Suppressor macrophage treated with lipopolysaccharide for 1 hour (primary cell): ENCODE measurements at regions not wholly inside any gene's neighbourhood (a gene's known extent, or its start where the extent isn't known, plus 50 kb on each side); places are given as distances from the start of the nearest gene placed in this dataset.
"Not testable (repeated sequence)": the region's sequence is repeated elsewhere in the genome, so short reads cannot be mapped to it uniquely, and the experiment has no call there.

Source experiments
- DNase-seq, 3 donors: peaks; one replicate each; pipeline ENCODE4 v3.0.0-alpha.2; 2020 to 2022

DNA sequence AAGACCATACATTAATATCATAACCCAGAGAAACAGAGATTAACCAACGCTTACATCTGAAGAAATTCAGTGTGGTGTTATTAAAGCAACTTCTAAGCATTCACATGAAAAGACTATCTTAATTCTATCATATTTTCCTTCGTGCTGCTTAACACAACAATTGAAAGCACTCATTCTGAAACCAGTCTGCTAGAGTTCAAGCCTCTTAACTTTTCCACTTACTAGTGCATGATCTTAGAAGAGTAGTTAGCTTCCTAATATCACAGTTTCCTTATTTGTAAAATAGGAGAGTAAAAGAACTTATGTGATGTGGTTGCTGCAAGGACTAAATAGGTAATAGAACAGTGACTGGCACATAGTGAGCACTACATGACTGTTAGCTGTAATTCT lies 379.3 kb downstream of the TRIM36 start:
- no peak for DNase-seq

DNA sequence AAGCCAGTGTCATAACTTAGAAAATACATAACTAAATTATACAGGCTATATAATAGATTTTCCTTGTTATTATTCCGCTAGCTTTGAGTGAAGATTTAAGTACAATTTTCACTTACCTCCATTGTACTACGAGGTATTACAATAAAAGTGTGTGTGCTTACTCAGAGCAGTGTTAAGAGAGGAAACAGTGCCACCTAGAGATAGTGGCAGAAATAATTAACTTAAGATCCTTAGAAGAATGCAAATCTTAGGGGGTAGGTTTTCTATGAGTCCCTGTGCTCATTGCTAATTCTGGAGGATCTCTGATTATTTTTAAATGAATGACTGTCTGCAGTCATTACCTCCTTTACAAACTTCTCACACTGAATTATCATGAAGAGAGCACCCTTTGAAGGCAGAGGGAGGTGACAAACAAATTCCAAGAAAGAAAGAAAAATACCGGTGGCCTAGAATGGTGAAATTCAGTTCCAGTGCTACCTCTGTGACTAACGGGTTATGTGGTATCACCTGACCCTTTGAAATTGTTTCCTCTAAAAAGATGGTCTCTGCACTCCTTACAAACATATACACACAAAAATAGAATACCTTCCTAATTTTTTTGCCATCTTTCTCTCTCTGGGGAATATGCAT lies 379.8 kb downstream of the TRIM36 start:
- DNase-seq = peak in 2 of 3 donors; percentile 6 to 19

DNA sequence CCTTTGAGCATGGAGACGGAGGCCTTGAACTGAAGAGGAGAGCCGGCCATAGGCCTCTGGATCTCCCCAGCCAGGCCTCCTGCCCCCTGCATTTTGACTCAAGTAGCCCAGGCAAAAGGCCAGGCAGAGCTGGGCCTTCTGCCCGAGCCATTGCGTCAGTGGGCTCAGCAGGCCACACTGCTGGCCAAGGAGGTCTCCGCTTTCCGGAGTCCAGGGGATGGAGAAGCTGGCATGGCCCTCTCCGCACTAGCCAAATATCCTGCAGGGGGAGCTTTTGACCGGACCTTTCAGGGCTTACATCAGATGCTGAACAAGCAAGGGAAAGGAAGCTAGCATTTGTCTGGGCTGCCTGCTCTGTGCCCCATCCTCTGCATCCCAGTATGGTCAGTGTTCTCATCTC lies 386.8 kb downstream of the TRIM36 start:
- DNase-seq = no peak

DNA sequence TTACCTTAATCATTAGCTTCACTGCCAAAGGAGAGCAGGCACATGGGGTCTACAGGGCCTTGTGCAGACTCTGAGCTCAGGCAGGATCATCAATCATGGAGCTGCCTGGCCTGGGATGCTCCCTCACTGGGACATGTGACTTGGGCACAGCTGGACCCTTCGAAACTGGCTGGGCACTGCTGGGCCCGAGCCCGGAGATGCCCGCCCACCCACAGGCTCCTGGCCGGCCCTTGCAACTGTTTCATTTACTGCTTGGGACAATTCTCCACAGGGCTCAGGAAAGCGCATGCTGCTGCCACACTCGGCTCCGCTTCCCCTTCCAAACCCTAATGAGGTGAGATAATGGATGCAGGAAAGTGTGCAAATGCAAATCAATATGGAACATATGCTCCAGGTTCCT lies 387.5 kb downstream of the TRIM36 start:
- DNase-seq = no peak

DNA sequence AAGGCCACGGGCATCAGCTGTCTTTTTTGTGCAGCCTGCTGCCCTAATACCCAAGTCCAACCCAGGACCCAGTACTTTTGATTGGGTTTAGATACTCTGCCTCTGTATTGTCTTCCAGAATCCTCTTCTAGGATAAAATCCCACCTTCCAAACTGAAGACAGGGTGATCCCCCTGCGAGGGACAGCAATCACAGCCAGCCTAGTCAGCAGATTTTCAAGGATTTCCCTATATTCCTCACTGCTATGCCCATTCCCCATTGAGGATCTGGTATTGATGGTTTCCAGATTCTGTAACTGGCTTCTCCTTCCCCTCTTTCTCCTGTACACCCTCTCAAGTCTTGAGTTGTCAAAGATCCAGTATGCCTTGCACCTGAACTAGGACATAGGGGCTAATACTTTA lies 389.4 kb downstream of the TRIM36 start:
- no peak for DNase-seq

DNA sequence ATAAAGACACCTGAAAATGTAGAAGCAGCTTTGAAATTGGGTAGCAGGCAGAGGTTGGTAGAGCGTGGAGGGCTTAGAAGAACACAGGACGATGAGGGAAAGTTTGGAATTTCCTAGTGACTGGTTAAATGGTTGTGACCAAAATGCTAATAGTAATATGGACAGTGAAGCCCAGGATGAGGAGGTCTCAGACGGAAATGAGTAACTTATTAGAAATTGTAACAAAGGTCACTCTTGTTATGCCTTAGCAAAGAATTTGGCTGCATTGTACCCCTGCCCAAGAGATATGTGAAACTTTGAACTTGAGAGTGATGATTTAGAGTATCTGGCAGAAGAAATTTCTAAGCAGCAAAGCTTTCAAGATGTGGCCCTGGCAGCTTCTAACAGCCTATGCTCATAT lies 382.5 kb downstream of the KCNN2 start:
- DNase-seq = no peak

DNA sequence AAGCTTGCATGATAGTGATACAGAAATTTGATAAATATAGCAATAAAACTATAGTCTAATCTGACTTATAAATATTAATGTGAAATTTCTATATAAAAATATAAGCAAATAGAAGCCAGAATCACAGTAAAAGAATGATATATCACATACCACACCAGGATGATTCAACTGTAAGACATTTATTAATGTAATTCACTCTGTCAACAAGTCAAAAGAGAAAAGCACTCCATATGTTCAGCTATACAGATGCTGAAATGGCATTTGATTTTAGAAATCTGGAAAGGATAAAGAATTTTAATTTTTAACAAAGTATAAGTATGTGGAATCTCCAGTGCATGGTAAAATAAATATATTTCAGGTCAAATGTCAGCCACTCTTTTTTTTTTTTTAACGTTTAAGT lies 372.4 kb downstream of the KCNN2 start:
- no peak for DNase-seq

DNA sequence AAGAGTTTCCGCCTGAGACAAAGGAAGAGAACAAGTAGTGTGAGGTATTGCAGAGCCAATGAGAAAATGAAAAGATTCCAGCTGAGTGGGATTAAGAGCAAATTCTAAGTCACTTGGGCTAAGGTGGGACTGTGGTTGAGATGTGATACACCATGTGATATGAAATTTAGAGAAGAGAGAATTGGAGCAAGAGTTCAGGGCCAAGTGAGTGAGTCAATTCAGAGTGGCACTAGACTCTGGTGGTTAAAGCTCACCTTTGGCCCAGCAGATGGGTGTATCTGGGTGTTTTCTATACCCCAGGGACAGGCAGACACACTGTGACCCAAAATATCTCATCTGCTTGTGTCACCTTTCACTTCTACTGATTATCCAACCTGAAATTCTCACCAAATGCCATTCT lies 368.1 kb downstream of the KCNN2 start:
- DNase-seq = no peak

DNA sequence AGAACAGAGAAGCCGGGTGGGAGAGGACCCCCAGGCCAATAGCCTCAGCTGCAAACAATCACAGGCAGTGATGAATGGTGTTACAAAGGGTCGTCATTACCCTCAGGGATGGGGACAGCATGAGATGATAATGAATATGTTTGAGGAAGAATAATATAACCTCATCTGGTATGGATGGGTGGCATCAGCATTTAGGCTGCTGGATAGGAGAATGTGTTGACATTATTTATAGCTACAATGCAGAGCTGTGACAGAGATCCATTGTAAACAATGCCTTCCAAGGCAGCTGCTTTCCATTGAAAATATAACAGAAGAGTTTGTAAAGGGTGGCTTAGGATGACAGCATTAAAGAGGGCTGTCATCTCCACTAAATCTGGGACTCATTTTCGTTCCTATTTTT lies 365.5 kb downstream of the KCNN2 start:
- no peak for DNase-seq

DNA sequence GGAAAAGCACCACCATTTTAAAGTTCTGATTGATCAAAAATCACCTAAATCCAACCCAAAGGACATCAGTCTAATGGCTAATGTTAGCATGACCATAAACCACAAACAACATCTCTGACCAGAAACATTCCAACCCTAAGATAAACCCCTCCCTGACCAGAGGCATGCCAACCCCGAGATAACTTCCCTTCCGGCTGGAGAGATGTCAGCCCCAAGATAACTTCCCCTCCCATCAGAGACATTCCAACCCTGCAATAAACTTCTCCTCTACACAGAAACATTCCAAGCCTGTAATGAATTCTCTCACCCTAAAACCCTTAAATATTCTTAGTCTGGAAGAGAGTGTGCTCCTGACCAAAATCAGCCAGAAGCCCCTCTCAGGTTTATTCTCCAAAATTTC lies 364.3 kb downstream of the KCNN2 start:
- no peak for DNase-seq

DNA sequence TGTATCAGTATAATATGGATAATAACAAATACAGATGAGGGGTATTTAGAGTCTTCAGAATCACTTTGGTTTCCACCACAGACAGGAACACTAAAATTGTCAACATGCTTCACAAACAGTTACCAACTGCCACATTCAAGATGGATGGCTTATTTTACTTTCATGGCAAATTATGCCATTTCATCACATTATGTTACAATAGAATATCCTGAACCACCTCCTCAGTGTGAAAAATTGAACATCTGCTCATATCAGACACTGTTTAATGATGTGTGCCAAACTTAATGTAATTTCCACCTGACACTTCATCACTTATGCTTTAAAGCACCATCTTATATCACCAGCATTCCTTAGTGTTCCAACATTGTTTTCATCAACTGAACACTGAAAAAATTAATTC lies 357.4 kb downstream of the KCNN2 start:
- no peak for DNase-seq

DNA sequence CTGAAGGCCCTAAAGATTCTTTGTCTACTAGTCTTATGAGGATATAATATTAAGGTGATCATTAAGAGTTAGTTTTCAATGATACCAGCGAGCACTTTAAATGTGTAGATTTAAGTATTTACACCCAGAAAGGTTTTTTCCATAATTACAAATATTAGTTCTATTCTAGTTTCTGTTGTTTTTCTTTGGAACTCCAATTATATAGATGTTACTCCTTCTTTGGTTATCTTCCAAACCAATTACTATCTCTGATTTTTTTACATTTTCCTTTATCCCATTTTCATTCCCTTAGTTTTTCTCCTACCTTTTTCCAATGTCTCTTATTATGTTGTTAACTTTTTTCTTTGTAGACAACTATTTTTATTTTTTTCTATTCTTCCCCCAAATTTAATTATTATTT lies 355.1 kb downstream of the KCNN2 start:
- no peak for DNase-seq

DNA sequence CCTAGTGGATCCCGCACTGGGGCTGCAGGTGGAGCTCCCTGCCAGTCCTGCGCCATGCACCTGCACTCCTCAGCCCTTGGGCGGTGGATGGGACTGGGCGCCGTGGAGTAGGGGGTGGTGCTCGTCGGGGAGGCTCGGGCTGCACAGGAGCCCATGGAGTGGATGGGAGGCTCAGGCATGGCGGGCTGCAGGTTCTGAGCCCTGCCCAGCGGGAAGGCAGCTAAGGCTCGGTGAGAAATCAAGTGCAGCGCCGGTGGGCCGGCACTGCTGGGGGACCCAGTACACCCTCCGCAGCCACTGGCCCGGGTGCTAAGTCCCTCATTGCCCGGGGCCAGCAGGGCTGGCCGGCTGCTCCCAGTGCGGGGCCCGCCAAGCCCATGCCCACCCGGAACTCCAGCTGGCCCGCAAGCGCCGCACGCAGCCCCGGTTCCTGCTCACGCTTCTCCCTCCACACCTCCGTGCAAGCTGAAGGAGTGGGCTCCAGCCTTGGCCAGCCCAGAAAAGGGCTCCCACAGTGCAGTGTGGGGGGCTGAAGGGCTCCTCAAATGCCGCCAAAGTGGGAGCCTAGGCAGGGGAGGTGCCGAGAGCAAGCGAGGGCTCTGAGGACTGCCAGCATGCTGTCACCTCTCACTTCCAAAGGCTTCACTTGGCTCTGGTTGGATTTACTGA lies 342.5 kb downstream of the KCNN2 start:
- not testable (repeated sequence) for DNase-seq

DNA sequence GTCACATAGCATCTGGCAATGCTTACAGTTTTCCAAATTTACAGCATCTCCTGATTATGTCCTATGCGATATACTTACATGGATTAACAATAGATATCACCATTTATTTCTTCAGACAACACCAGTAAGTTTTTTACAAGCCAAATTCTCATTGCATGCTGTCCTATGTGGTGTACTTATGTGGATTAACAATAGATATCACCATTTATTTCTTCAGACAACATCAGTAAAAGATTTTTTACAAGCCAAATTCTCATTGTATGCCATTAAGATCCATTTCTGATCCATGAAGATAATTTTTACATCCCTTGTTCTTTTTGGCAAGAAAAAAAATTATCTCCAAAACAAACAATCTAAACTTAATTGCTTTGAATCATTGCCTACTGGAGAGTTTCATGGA lies 340.9 kb downstream of the KCNN2 start:
- DNase-seq = no peak

DNA sequence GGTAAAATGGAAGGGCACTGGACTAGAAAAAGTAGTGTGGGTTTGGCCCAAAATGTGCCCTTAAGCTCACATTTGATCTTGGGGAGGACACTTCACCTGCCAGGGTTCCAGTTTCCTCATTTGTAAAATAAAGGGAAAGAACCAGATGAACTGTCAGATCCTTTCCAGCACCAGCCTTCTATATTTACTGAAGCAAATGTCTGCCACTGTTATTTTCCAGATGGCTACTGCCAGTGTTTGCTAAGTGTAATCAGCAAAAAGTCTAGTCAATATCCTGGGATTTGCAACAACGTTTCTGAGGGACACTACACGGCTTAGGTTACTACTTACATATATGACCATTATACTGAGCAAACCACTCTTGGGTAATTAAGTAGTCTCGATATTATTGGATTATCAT lies 340.3 kb downstream of the KCNN2 start:
- DNase-seq = no peak

DNA sequence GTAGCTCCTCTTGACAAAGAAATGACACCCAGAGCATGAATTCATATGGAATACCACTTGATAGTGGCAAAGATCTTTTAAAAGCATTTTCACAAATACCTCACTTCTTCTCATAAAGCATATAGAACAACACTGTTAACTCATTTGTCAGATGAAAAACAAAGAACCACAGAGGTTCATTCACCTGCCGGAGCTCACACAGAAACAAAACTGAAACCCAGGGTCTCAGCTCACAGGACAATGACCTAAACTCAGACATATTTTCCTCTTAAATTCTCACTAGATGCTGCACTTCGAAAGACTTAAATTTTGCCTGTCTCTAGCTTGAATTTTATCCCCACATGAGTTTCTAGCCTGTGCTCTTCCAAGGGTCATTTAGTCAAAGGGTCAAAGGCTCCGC lies 339.0 kb downstream of the KCNN2 start:
- DNase-seq = no peak

DNA sequence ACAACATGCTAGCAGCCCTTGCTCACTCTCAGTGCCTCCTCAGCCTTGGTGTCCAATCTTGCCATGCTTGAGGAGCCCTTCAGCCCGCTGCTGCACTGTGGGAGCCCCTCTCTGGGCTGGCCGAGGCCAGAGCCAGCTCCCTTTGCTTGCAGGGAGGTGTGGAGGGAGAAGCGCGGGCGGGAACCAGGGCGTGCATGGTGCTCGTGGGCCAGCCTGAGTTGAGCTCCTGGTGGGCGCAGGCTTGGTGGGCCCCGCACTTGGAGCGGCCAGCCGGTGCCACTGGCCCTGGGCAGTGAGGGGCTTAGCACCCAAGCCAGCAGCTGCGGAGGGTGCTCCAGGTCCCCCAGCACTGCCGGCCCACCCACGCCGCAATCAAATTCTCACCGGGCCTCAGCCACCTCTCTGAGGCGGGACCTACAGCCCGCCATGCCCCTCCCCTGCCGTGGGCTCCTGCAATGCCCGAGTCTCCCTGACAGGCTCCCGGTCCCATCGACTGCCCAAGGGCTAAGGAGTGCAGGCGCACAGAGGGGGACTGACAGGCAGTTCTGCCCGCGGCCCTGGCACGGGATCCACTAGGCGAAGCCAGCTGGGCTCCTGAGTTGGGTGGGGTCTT lies 333.5 kb downstream of the KCNN2 start:
- no peak for DNase-seq

DNA sequence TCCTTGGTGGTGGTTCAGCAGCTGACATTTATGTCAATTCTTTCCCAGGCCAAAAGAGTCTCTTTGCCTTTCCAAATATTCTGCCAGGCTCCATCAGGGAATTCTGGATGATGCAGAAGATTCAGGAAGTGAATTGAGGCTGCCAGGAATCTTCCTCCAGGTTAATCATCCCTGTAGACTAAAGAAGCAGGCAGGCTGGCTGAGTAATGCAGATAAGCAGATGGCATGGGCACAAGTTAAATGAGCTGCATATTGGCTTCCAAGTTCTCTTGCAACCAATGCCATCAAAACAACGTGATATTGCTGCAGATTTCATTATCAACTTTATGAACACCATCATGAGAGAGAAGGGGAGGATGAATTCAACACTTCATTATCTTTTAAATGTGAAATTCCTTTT lies 324.5 kb downstream of the KCNN2 start:
- no peak for DNase-seq

DNA sequence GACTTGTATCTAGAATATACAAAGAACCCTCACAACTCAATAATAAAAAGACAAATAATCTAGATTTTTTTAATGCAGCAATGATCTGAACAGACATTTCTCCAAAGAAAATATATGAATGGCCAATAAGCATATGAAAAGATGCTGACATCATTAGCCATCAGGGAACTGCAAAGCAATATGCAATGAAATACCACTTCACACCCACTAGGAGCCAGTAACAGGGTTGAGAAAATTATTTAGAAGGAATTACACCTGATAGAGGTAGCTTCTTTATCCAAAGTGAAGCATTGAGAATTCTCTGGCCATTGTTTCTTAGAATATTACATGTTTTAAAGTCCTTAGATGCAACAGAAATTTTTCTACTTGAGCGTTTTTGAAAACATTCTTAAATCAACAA lies 316.9 kb downstream of the KCNN2 start:
- DNase-seq = no peak

DNA sequence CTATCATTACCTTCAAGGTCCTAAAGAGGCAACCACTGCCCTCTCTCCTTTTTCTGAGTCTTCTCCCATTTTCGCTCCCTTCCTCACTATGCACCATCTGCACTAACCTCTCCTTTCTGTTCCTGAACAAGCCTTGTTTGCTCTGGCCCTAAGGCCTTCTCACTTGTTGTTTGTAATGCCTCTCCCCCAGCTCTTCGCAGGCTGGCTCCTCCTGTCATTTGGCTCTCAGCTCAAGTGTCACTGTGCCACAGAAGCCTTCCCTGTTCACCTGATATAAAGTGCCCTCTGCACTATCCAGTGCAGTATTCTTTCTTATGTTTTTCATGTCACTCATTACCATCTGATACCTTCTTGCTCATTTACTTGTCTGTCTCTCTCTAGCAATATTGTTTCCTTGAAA lies 303.7 kb downstream of the KCNN2 start:
- no peak for DNase-seq

DNA sequence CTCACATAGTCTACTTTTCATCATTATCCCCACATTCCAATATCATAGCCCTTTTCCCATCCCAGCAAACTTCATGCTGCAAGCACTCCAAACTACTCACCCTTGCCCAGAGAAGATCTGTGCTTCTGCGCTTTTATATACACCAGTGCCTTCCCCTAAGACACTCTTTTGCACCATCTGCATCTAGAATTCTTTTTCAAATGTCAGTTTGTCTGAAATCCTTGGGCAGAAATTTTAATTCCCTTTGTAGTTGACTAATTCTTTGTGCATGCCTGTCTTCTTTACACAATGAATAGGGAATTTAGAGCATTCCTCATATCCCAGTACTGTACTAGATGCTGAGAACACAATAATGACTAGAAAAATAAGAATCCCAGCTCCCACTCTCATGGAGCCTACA lies 298.9 kb downstream of the KCNN2 start:
- no peak for DNase-seq

DNA sequence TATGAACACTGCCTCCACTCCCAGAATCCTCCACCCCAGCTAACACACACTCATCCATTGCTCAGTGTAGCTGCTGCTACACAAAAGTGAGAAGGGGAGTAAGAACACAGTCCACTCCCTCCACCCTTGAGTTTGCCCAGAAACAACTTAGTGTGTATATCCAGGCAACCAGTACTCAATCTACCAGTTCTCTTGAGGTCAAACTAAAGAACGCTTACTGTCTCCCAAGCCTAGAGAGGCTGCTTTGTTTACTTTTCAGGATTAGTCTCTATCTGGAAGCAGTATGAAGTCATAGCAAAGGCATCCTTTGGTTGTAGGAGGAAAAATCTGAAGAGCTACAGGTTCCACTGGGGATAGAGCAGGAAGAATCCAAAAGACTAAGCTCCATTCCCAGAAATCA lies 296.3 kb downstream of the KCNN2 start:
- no peak for DNase-seq

DNA sequence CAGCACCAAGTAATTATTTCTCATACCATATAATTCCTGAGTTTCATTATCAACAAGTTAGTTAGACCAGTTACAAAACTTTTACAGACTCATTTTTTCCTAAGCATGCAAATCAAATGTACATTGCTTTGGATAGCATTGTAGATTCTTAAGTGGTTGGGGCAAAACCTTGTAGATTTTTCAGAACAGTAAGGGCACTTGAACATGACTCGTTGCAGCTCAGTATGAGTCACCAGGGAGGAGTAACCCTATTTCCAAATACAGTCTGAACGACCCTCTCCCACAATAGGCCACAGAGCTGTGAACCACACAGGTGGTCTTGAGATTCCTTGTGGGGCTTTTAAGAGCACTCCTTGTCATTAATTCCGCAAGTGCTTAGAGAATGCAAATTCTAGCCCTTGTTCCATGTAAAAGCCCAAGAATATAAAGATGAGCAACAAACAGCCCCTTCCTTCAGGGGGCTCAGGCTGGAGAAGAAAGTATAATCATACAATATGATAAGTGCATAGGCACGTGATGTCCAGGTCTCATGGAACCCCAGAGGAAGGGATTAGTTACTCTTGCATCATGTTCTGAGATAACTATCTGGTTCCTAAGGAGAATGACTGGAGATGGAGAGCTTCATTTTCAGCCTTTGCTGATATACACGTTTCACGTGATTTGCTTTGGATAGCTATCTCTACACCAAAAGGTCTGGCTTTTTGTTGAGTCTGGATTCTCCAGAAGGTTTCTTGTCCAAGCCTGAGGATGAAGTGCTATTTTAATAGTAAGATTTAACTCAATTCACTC lies 295.7 kb downstream of the KCNN2 start:
- DNase-seq = no peak

DNA sequence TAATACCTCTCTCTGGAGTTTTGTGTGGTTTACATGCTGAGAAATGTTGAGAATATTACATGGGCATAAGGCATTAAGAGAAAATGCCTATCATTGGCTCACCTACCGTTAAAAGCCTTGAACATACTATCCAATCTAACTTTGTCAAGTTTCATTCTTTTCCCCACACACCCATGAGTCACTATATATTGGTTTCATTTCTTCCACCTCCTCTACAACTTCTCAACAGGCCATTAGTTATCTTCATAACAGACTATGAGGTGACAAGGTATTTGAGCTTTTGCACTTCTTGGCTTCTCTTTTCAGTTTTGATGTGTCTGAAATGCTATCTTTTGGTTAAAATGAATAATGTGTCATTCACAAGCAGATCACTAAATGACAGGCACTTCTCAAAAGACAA lies 288.0 kb downstream of the KCNN2 start:
- no peak for DNase-seq
